ENCODE measurements at regions not wholly inside any gene's neighbourhood (a gene's known extent, or its start where the extent isn't known, plus 50 kb on each side); places are given as distances from the start of the nearest gene placed in this dataset.
A peak's percentile ranks its signal among the peaks of the same experiment; 100 is the strongest.

DNA sequence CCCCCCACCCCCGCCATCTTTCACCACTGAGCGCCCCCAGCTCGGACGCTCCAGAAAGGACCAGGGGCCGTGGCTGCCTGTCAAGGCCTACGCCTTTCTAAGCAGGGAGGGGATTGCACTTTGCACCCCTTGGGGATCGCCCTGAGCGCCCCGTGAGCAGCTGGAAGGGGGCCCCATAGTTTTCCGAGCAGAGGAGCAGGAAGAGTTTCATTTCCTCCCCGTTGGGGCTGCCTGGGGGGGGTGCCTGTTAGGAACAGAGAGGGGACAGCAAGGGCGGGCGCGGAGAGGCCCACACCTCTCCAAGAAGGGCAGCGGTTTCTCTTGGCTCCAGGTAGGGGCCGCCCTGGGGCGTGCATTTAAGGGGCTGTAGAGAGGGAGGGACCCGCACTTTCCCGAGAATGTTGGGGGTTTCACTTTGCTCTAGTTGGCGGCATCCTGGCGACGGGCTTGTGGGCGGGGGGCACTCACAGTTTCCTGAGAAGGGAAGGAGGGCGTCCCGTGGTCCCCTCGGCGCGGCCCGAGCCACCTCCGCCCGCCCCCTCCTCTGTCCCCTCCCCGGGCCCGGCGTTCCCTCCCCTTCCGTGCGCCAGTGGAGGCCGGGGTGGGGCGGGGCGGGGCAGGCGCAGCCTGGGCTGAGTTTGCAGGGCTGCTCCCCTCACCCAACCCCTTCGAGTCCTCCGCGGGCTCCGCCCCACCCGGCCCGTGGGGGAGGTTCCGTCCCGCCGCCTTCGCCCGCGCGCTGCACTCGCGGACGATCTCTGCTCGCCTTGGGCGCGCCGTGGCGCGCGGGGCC, 82.3 kb upstream of the CD99 start:
- peak overlapping the region; percentile 80 to 94 (median 85) for H3K4me3 ChIP-seq (ENCODE audit: control insufficient read depth in 2 of 3, extremely low read depth in 1 of 3, insufficient read depth in 2 of 3, low read depth in 1 of 3, low read length in 3 of 3)
- dilution Hi-C loops (cut with MboI; ENCODE audit: extremely low pct_ligation_motif_present, low sequenced_read_pairs) = no loop called here
- no peaks in the 10 kb centered on the region for H4K20me1 ChIP-seq (ENCODE audit: control insufficient read depth, extremely low read depth, insufficient read depth, low read length)
- no peak for TF ChIP-seq EZH2 (IDR thresholded peaks at IDR 0.05; ENCODE audit: low read length)
- TF ChIP-seq, protein P1, sequence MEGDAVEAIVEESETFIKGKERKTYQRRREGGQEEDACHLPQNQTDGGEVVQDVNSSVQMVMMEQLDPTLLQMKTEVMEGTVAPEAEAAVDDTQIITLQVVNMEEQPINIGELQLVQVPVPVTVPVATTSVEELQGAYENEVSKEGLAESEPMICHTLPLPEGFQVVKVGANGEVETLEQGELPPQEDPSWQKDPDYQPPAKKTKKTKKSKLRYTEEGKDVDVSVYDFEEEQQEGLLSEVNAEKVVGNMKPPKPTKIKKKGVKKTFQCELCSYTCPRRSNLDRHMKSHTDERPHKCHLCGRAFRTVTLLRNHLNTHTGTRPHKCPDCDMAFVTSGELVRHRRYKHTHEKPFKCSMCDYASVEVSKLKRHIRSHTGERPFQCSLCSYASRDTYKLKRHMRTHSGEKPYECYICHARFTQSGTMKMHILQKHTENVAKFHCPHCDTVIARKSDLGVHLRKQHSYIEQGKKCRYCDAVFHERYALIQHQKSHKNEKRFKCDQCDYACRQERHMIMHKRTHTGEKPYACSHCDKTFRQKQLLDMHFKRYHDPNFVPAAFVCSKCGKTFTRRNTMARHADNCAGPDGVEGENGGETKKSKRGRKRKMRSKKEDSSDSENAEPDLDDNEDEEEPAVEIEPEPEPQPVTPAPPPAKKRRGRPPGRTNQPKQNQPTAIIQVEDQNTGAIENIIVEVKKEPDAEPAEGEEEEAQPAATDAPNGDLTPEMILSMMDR (optimal IDR thresholded peaks at IDR 0.05 in 1 of 3, IDR thresholded peaks at IDR 0.05 in 1 of 3, conservative IDR thresholded peaks at IDR 0.05 in 1 of 3; ENCODE audit: extremely low read depth in 1 of 3, insufficient read depth in 2 of 3, low read length in 3 of 3) = no peak
- peaks cover 15% of the 10 kb centered on the region for H3K4me1 ChIP-seq (ENCODE audit: control insufficient read depth, extremely low read depth, insufficient read depth, low read length)
- peak overlapping the region; percentile 80 for H3K4me2 ChIP-seq (ENCODE audit: control insufficient read depth, extremely low read depth, insufficient read depth, low read depth, low read length)
- peaks cover 24% of the 10 kb centered on the region for H3K79me2 ChIP-seq (ENCODE audit: control insufficient read depth, insufficient read depth, low read length)
- H3K9me3 ChIP-seq (ENCODE audit: control insufficient read depth, low read depth, low read length) = no peaks in the 10 kb centered on the region
- H3K36me3 ChIP-seq (ENCODE audit: control insufficient read depth in 2 of 2, extremely low read depth in 1 of 2, insufficient read depth in 2 of 2, low read length in 2 of 2) = peaks cover 7 to 10% of the 10 kb centered on the region in 2 experiments
- peak overlapping the region; percentile 91 for H2AFZ ChIP-seq (ENCODE audit: control insufficient read depth, low read length)
- peak overlapping the region; percentile 83 for H3K9ac ChIP-seq (ENCODE audit: control insufficient read depth, extremely low read depth, insufficient read depth, low read length)
- no peaks in the 10 kb centered on the region for H3K9me1 ChIP-seq (ENCODE audit: control insufficient read depth, extremely low read depth, insufficient read depth, low read length)
- DNase-seq (ENCODE audit: low read depth, low spot score) (no peak), FAIRE-seq (no peak)
- H3K27me3 ChIP-seq (ENCODE audit: control insufficient read depth, extremely low read depth, insufficient read depth, low read length) = no peaks in the 10 kb centered on the region
- H3K27ac ChIP-seq (ENCODE audit: control insufficient read depth, insufficient read depth, low read length) = peak overlapping the region; percentile 72

DNA sequence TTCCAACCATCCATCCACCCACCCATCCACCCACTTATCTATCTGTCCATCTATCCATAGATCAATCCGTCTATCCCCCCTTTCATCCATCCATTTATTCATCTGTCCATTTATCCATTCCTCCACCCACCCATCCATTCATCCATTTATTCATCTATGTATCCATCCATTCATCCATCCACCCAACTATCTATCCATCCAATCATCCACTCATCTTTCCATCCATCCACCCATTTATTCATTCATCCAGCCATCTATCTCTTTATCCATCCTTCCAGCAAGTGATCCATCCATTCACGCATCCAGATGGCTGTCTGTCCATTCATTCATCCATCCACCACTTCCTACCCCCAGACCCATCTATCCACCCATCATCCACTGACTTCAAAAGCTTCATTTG, 84.0 kb upstream of the CD99 start:
- dilution Hi-C loops (cut with MboI; ENCODE audit: extremely low pct_ligation_motif_present, low sequenced_read_pairs) = no loop called here
- FAIRE-seq = no peak
- no peak for DNase-seq (ENCODE audit: low read depth, low spot score)
- H3K4me3 ChIP-seq (ENCODE audit: control insufficient read depth in 2 of 3, extremely low read depth in 1 of 3, insufficient read depth in 2 of 3, low read depth in 1 of 3, low read length in 3 of 3) = no peak overlapping the region
- no peaks in the 10 kb centered on the region for H3K9me1 ChIP-seq (ENCODE audit: control insufficient read depth, extremely low read depth, insufficient read depth, low read length)
- H3K9ac ChIP-seq (ENCODE audit: control insufficient read depth, extremely low read depth, insufficient read depth, low read length) = no peak overlapping the region
- H3K36me3 ChIP-seq (ENCODE audit: control insufficient read depth in 2 of 2, extremely low read depth in 1 of 2, insufficient read depth in 2 of 2, low read length in 2 of 2) = peaks cover 6 to 8% of the 10 kb centered on the region in 2 experiments
- H3K79me2 ChIP-seq (ENCODE audit: control insufficient read depth, insufficient read depth, low read length) = peaks cover 26% of the 10 kb centered on the region
- no peaks in the 10 kb centered on the region for H3K27me3 ChIP-seq (ENCODE audit: control insufficient read depth, extremely low read depth, insufficient read depth, low read length)
- TF ChIP-seq, protein P1 (optimal IDR thresholded peaks at IDR 0.05 in 1 of 3, IDR thresholded peaks at IDR 0.05 in 1 of 3, conservative IDR thresholded peaks at IDR 0.05 in 1 of 3; ENCODE audit: extremely low read depth in 1 of 3, insufficient read depth in 2 of 3, low read length in 3 of 3) = no peak
- TF ChIP-seq EZH2 (IDR thresholded peaks at IDR 0.05; ENCODE audit: low read length) = no peak
- no peak overlapping the region for H2AFZ ChIP-seq (ENCODE audit: control insufficient read depth, low read length)
- H3K4me2 ChIP-seq (ENCODE audit: control insufficient read depth, extremely low read depth, insufficient read depth, low read depth, low read length) = no peak overlapping the region
- no peak overlapping the region for H3K27ac ChIP-seq (ENCODE audit: control insufficient read depth, insufficient read depth, low read length)
- no peaks in the 10 kb centered on the region for H3K9me3 ChIP-seq (ENCODE audit: control insufficient read depth, low read depth, low read length)
- peaks cover 17% of the 10 kb centered on the region for H3K4me1 ChIP-seq (ENCODE audit: control insufficient read depth, extremely low read depth, insufficient read depth, low read length)
- H4K20me1 ChIP-seq (ENCODE audit: control insufficient read depth, extremely low read depth, insufficient read depth, low read length) = no peaks in the 10 kb centered on the region

All from keratinocyte (primary cell).